ENCODE measurements at regions not wholly inside any gene's neighbourhood (a gene's known extent, or its start where the extent isn't known, plus 50 kb on each side); places are given as distances from the start of the nearest gene placed in this dataset.
"Not testable (repeated sequence)": the region's sequence is repeated elsewhere in the genome, so short reads cannot be mapped to it uniquely, and the experiment has no call there.

DNA sequence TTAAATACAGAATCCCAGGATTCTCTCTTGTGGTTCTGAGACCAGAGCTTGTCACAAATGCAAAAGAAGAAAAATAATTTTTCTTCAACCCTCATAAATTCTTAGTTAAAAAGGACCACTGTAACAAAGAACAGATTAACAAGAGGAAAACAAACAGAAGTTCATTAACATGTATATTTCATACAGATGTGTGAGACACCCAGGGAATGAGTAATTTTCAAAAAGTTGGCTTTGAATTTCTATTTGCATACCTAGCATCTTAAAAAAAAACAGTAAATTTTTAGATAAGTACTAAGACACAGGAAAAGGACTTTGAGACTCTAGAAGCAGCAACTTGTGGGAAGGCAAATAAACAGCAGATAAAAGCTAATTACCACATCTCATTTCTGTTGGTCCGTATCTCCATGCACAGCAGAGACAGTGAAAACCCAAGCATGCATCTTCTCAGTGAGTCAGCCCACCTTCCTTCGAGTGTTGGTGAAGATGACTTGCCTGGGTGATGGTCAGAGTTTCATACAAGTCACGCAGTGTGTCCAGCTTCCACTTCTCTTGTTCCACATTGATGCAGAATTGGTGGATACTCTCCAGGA, 399.9 kb upstream of the ADAMTS5 start:
- Histone ChIP-seq H3K27me3 (replicated peaks; ENCODE audit: control insufficient read depth, insufficient read depth, low read length, poor library complexity, severe bottlenecking) (no peaks in the 10 kb centered on the region), H3K9me3 (ENCODE audit: control insufficient read depth, low read length) (no peaks in the 10 kb centered on the region), H3K27ac (ENCODE audit: insufficient read depth, low read length, poor library complexity, severe bottlenecking) (no peak overlapping the region), H3K36me3 (ENCODE audit: control insufficient read depth, insufficient read depth, low read length) (no peaks in the 10 kb centered on the region), H3K4me3 (ENCODE audit: insufficient read depth, low read depth, low read length, poor library complexity, severe bottlenecking) (no peak overlapping the region), H3K4me1 (ENCODE audit: control insufficient read depth, insufficient read depth, low read length, poor library complexity, severe bottlenecking) (no peaks in the 10 kb centered on the region)
- no peak for DNase-seq

- no peaks in the 10 kb centered on the region for H3K9me3 ChIP-seq (ENCODE audit: control insufficient read depth, low read length)
- no peaks in the 10 kb centered on the region for H3K4me1 ChIP-seq (ENCODE audit: control insufficient read depth, insufficient read depth, low read length, poor library complexity, severe bottlenecking)
- H3K4me3 ChIP-seq (ENCODE audit: insufficient read depth, low read depth, low read length, poor library complexity, severe bottlenecking) = no peak overlapping the region
- no peak overlapping the region for H3K27ac ChIP-seq (ENCODE audit: insufficient read depth, low read length, poor library complexity, severe bottlenecking)
- no peaks in the 10 kb centered on the region for H3K36me3 ChIP-seq (ENCODE audit: control insufficient read depth, insufficient read depth, low read length)
- H3K27me3 ChIP-seq (replicated peaks; ENCODE audit: control insufficient read depth, insufficient read depth, low read length, poor library complexity, severe bottlenecking) = no peaks in the 10 kb centered on the region
- DNase-seq = no peak
Observed at GRCh38 chr21:27366036-27366435, 399.1 kb upstream of the ADAMTS5 start.

GRCh38 chr21:27365394-27365793, 398.5 kb upstream of the ADAMTS5 start:
- H3K9me3 ChIP-seq (ENCODE audit: control insufficient read depth, low read length) = no peaks in the 10 kb centered on the region
- DNase-seq = no peak
- H3K4me1 ChIP-seq (ENCODE audit: control insufficient read depth, insufficient read depth, low read length, poor library complexity, severe bottlenecking) = no peaks in the 10 kb centered on the region
- H3K27ac ChIP-seq (ENCODE audit: insufficient read depth, low read length, poor library complexity, severe bottlenecking) = no peak overlapping the region
- no peaks in the 10 kb centered on the region for H3K27me3 ChIP-seq (replicated peaks; ENCODE audit: control insufficient read depth, insufficient read depth, low read length, poor library complexity, severe bottlenecking)
- H3K36me3 ChIP-seq (ENCODE audit: control insufficient read depth, insufficient read depth, low read length) = no peaks in the 10 kb centered on the region
- H3K4me3 ChIP-seq (ENCODE audit: insufficient read depth, low read depth, low read length, poor library complexity, severe bottlenecking) = no peak overlapping the region

DNA sequence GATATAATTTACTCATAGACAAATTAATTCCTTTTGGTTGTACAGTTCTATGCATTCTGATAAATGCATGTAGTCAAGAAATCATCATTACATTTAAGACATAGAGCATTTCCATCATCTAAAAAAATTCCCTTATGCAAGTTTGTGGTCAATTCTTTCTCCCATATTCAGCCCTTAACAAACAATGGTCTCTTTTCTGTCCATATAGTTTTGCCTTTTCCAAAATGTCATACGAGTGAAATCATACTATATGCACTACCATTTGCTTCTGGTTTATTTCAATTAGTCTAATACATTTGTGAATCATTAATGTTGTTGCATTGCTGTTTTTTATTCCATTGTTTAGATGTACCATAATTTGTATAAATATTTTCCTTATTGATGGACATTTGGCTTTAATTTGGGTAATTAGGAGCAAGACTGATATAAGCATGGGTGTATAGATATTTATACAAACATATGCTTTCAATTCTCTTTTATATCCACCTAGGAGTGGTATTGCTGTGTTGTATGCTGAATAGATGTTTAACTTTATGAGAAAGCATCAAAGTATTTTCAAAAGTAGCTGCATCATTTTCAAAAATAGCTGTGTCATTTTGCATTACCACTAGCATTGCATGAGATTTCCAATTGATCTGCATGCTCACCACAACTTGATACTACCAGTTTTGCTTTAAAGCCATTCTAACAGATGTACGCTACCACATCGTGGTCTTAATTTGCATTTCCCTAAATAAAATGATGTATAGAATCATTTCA, 397.0 kb upstream of the ADAMTS5 start:
- no peaks in the 10 kb centered on the region for H3K9me3 ChIP-seq (ENCODE audit: control insufficient read depth, low read length)
- H3K27me3 ChIP-seq (replicated peaks; ENCODE audit: control insufficient read depth, insufficient read depth, low read length, poor library complexity, severe bottlenecking) = no peaks in the 10 kb centered on the region
- H3K27ac ChIP-seq (ENCODE audit: insufficient read depth, low read length, poor library complexity, severe bottlenecking) = no peak overlapping the region
- DNase-seq = no peak
- H3K4me3 ChIP-seq (ENCODE audit: insufficient read depth, low read depth, low read length, poor library complexity, severe bottlenecking) = no peak overlapping the region
- no peaks in the 10 kb centered on the region for H3K4me1 ChIP-seq (ENCODE audit: control insufficient read depth, insufficient read depth, low read length, poor library complexity, severe bottlenecking)
- no peaks in the 10 kb centered on the region for H3K36me3 ChIP-seq (ENCODE audit: control insufficient read depth, insufficient read depth, low read length)

- no peaks in the 10 kb centered on the region for H3K27me3 ChIP-seq (replicated peaks; ENCODE audit: control insufficient read depth, insufficient read depth, low read length, poor library complexity, severe bottlenecking)
- no peak overlapping the region for H3K27ac ChIP-seq (ENCODE audit: insufficient read depth, low read length, poor library complexity, severe bottlenecking)
- H3K4me1 ChIP-seq (ENCODE audit: control insufficient read depth, insufficient read depth, low read length, poor library complexity, severe bottlenecking) = no peaks in the 10 kb centered on the region
- H3K9me3 ChIP-seq (ENCODE audit: control insufficient read depth, low read length) = no peaks in the 10 kb centered on the region
- no peaks in the 10 kb centered on the region for H3K36me3 ChIP-seq (ENCODE audit: control insufficient read depth, insufficient read depth, low read length)
- no peak overlapping the region for H3K4me3 ChIP-seq (ENCODE audit: insufficient read depth, low read depth, low read length, poor library complexity, severe bottlenecking)
- no peak for DNase-seq
Observed at GRCh38 chr21:27362249-27362648, 395.4 kb upstream of the ADAMTS5 start.

GRCh38 chr21:27359141-27359540, 392.3 kb upstream of the ADAMTS5 start:
- DNase-seq = no peak
- H3K27me3 ChIP-seq (replicated peaks; ENCODE audit: control insufficient read depth, insufficient read depth, low read length, poor library complexity, severe bottlenecking) = no peaks in the 10 kb centered on the region
- H3K27ac ChIP-seq (ENCODE audit: insufficient read depth, low read length, poor library complexity, severe bottlenecking) = no peak overlapping the region
- no peaks in the 10 kb centered on the region for H3K4me1 ChIP-seq (ENCODE audit: control insufficient read depth, insufficient read depth, low read length, poor library complexity, severe bottlenecking)
- no peak overlapping the region for H3K4me3 ChIP-seq (ENCODE audit: insufficient read depth, low read depth, low read length, poor library complexity, severe bottlenecking)
- H3K9me3 ChIP-seq (ENCODE audit: control insufficient read depth, low read length) = no peaks in the 10 kb centered on the region
- H3K36me3 ChIP-seq (ENCODE audit: control insufficient read depth, insufficient read depth, low read length) = no peaks in the 10 kb centered on the region

DNA sequence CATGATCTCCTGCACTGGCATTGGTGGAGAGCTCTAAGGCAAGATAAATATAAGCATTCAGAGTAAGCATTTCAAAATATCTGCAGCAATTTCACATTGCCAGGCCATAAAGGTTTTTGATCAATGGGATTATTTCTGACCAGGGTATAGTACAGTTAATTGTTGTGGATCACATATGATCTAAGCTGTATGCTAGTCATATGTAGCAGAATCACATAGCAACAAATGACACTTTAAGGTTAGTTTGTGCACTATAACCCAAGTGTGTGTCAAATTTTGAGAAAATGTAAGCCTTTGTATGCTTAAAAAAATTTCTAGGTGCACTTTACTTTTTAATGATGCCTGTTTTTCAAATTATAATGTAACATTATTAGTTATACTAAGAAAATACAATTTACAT, 386.0 kb upstream of the ADAMTS5 start:
- DNase-seq = no peak
- no peaks in the 10 kb centered on the region for H3K4me1 ChIP-seq (ENCODE audit: control insufficient read depth, insufficient read depth, low read length, poor library complexity, severe bottlenecking)
- H3K27ac ChIP-seq (ENCODE audit: insufficient read depth, low read length, poor library complexity, severe bottlenecking) = no peak overlapping the region
- no peak overlapping the region for H3K4me3 ChIP-seq (ENCODE audit: insufficient read depth, low read depth, low read length, poor library complexity, severe bottlenecking)
- H3K27me3 ChIP-seq (replicated peaks; ENCODE audit: control insufficient read depth, insufficient read depth, low read length, poor library complexity, severe bottlenecking) = no peaks in the 10 kb centered on the region
- no peaks in the 10 kb centered on the region for H3K9me3 ChIP-seq (ENCODE audit: control insufficient read depth, low read length)
- no peaks in the 10 kb centered on the region for H3K36me3 ChIP-seq (ENCODE audit: control insufficient read depth, insufficient read depth, low read length)

GRCh38 chr21:27346041-27346448, 379.2 kb upstream of the ADAMTS5 start:
- Histone ChIP-seq H3K27me3 (replicated peaks; ENCODE audit: control insufficient read depth, insufficient read depth, low read length, poor library complexity, severe bottlenecking) (no peaks in the 10 kb centered on the region), H3K9me3 (ENCODE audit: control insufficient read depth, low read length) (no peaks in the 10 kb centered on the region), H3K4me1 (ENCODE audit: control insufficient read depth, insufficient read depth, low read length, poor library complexity, severe bottlenecking) (no peaks in the 10 kb centered on the region), H3K27ac (ENCODE audit: insufficient read depth, low read length, poor library complexity, severe bottlenecking) (no peak overlapping the region), H3K36me3 (ENCODE audit: control insufficient read depth, insufficient read depth, low read length) (no peaks in the 10 kb centered on the region), H3K4me3 (ENCODE audit: insufficient read depth, low read depth, low read length, poor library complexity, severe bottlenecking) (no peak overlapping the region)
- no peak for DNase-seq

GRCh38 chr21:27339902-27340301, 373.0 kb upstream of the ADAMTS5 start:
- Histone ChIP-seq H3K27ac (ENCODE audit: insufficient read depth, low read length, poor library complexity, severe bottlenecking) (no peak overlapping the region), H3K36me3 (ENCODE audit: control insufficient read depth, insufficient read depth, low read length) (no peaks in the 10 kb centered on the region), H3K4me3 (ENCODE audit: insufficient read depth, low read depth, low read length, poor library complexity, severe bottlenecking) (no peak overlapping the region), H3K9me3 (ENCODE audit: control insufficient read depth, low read length) (no peaks in the 10 kb centered on the region), H3K27me3 (replicated peaks; ENCODE audit: control insufficient read depth, insufficient read depth, low read length, poor library complexity, severe bottlenecking) (no peaks in the 10 kb centered on the region), H3K4me1 (ENCODE audit: control insufficient read depth, insufficient read depth, low read length, poor library complexity, severe bottlenecking) (no peaks in the 10 kb centered on the region)
- no peak for DNase-seq

- H3K27ac ChIP-seq (ENCODE audit: insufficient read depth, low read length, poor library complexity, severe bottlenecking); H3K4me1 ChIP-seq (ENCODE audit: control insufficient read depth, insufficient read depth, low read length, poor library complexity, severe bottlenecking); H3K27me3 ChIP-seq (replicated peaks; ENCODE audit: control insufficient read depth, insufficient read depth, low read length, poor library complexity, severe bottlenecking); DNase-seq; H3K9me3 ChIP-seq (ENCODE audit: control insufficient read depth, low read length); H3K4me3 ChIP-seq (ENCODE audit: insufficient read depth, low read depth, low read length, poor library complexity, severe bottlenecking); H3K36me3 ChIP-seq (ENCODE audit: control insufficient read depth, insufficient read depth, low read length): not testable (repeated sequence)
Observed at GRCh38 chr21:27338007-27338406, 371.1 kb upstream of the ADAMTS5 start.

Data from effector memory CD4-positive, alpha-beta T cell (primary cell).